IMR-90 (cell line): ENCODE measurements at regions not wholly inside any gene's neighbourhood (a gene's known extent, or its start where the extent isn't known, plus 50 kb on each side); places are given as distances from the start of the nearest gene placed in this dataset.

Experiments
- ATAC-seq: fragments of 200-7000 bp; cut with Tn5 transposase; 2 replicates; pipeline ENCODE4 v1.9.1; 2020; ENCODE audit warnings: low read depth, mild to moderate bottlenecking, moderate library complexity
- BruUV-seq: library from RNA; stranded (reverse); fragments of 400-500 nt; replicated peaks from 2 replicates; lab custom pipeline; 2021; lab: Mats Ljungman, UMichigan
- CTCF ChIA-PET: fragments of 300-600 bp; formaldehyde crosslinking; extraction: SDS; loops from one replicate; lab custom pipeline; 2021; ENCODE audit warnings: antibody characterized with exemption; lab: Yijun Ruan, JAX
- POLR2A ChIA-PET: fragments of 300-600 bp; sonication (Branson Sonifier 250); formaldehyde crosslinking; loops from one replicate; lab custom pipeline; 2022; ENCODE audit warnings: antibody characterized with exemption; ENCODE audit not compliant: unreplicated experiment; lab: Charles Lee
- DNase-seq: peaks from one replicate; pipeline ENCODE4 v3.0.0; 2013
- H2AFZ ChIP-seq: replicated peaks from 2 replicates; pipeline ENCODE3; 2013; ENCODE audit warnings: low read length, mild to moderate bottlenecking; ENCODE audit not compliant: poor library complexity
- H2AK5ac ChIP-seq: 2 replicates; pipeline ENCODE4 v1.6.1; 2013; ENCODE audit warnings: low read depth, low read length, inconsistent platforms
- H2AK9ac ChIP-seq: replicated peaks from 2 replicates; pipeline ENCODE3; 2013; ENCODE audit warnings: mild to moderate bottlenecking, low read depth, low read length, moderate library complexity; ENCODE audit not compliant: poor library complexity
- H2BK120ac ChIP-seq: 2 replicates; pipeline ENCODE4 v1.6.1; 2013; ENCODE audit warnings: low read depth, low read length, inconsistent platforms
- H2BK15ac ChIP-seq: 3 replicates; pipeline ENCODE4 v1.6.1; 2013; ENCODE audit warnings: low read depth, low read length, inconsistent platforms
- H2BK20ac ChIP-seq: 2 replicates; pipeline ENCODE4 v1.6.1; 2013; ENCODE audit warnings: low read depth, mild to moderate bottlenecking, inconsistent platforms, low read length, moderate library complexity
- H2BK5ac ChIP-seq: 2 replicates; pipeline ENCODE4 v1.6.1; 2013; ENCODE audit warnings: mild to moderate bottlenecking, low read depth, low read length, inconsistent platforms; ENCODE audit not compliant: poor library complexity, severe bottlenecking
- H3K14ac ChIP-seq: replicated peaks from 2 replicates; pipeline ENCODE4 v1.6.1; 2013; ENCODE audit warnings: low read depth, low read length, inconsistent platforms
- H3K18ac ChIP-seq: 2 replicates; pipeline ENCODE4 v1.6.1; 2013; ENCODE audit warnings: low read depth, low read length, control low read depth
- H3K23ac ChIP-seq: 2 replicates; pipeline ENCODE4 v1.6.1; 2013; ENCODE audit warnings: low read depth, low read length, inconsistent platforms
- H3K27ac ChIP-seq: 2 replicates; pipeline ENCODE4 v1.5.1; 2013; ENCODE audit warnings: mild to moderate bottlenecking, control low read depth, low read length; ENCODE audit not compliant: insufficient read depth
- H3K27me3 ChIP-seq: 2 replicates; pipeline ENCODE4 v1.6.1; 2013; ENCODE audit warnings: low read length; ENCODE audit not compliant: control insufficient read depth, insufficient read depth
- H3K36me3 ChIP-seq: 2 replicates; pipeline ENCODE4 v1.6.1; 2013; ENCODE audit warnings: low read length, mixed read lengths; ENCODE audit not compliant: control insufficient read depth, insufficient read depth
- H3K4ac ChIP-seq: 2 replicates; pipeline ENCODE4 v1.6.1; 2013; ENCODE audit warnings: low read depth, low read length, inconsistent platforms
- H3K4me1 ChIP-seq: 2 replicates; pipeline ENCODE4 v1.6.1; 2013; ENCODE audit warnings: low read length, mixed read lengths; ENCODE audit not compliant: control insufficient read depth, insufficient read depth
- H3K4me2 ChIP-seq: 2 replicates; pipeline ENCODE4 v1.6.1; 2013; ENCODE audit warnings: low read depth, mild to moderate bottlenecking, control low read depth, low read length, moderate library complexity
- H3K4me3 ChIP-seq: 2 replicates; pipeline ENCODE4 v1.5.1; 2013; ENCODE audit warnings: low read depth, mild to moderate bottlenecking, control low read depth, low read length, moderate library complexity; ENCODE audit not compliant: insufficient read depth
- H3K56ac ChIP-seq: 2 replicates; pipeline ENCODE4 v1.6.1; 2013; ENCODE audit warnings: low read length, inconsistent platforms; ENCODE audit not compliant: insufficient read depth; ENCODE audit errors: extremely low read depth
- H3K79me1 ChIP-seq, 2 experiments: 2 replicates each; pipeline ENCODE4 v1.6.1; 2013; ENCODE audit warnings: low read length in 2 of 2, inconsistent platforms in 1 of 2, low read depth in 1 of 2
- H3K9ac ChIP-seq: 2 replicates; pipeline ENCODE4 v1.6.1; 2013; ENCODE audit warnings: low read depth, low read length, control low read depth
- H3K9me1 ChIP-seq: 2 replicates; pipeline ENCODE4 v1.6.1; 2013; ENCODE audit warnings: low read length, inconsistent platforms; ENCODE audit not compliant: insufficient read depth
- H3K9me3 ChIP-seq: 2 replicates; pipeline ENCODE4 v1.6.1; 2013; ENCODE audit warnings: low read length; ENCODE audit not compliant: control insufficient read depth, insufficient read depth
- H4K20me1 ChIP-seq: 2 replicates; pipeline ENCODE4 v1.6.1; 2013; ENCODE audit warnings: low read length, inconsistent platforms; ENCODE audit not compliant: insufficient read depth
- H4K5ac ChIP-seq: 2 replicates; pipeline ENCODE4 v1.6.1; 2013; ENCODE audit warnings: mild to moderate bottlenecking, low read depth, low read length, control low read depth
- H4K8ac ChIP-seq, 2 experiments: 2 replicates each; pipeline ENCODE4 v1.6.1; 2013; ENCODE audit warnings: low read depth in 2 of 2, low read length in 2 of 2, control low read depth in 1 of 2, inconsistent platforms in 1 of 2
- H4K91ac ChIP-seq: 2 replicates; pipeline ENCODE4 v1.6.1; 2013; ENCODE audit warnings: low read depth, low read length, inconsistent platforms; ENCODE audit not compliant: insufficient read depth
- BHLHE40 ChIP-seq: fragments of 150-350 bp; IDR thresholded peaks from 2 replicates; pipeline ENCODE4 v1.6.1; 2016; ENCODE audit warnings: mild to moderate bottlenecking, low read depth, low read length
- FOS ChIP-seq: fragments of 150-350 bp; IDR thresholded peaks from 2 replicates; pipeline ENCODE4 v1.6.1; 2016; ENCODE audit warnings: low read depth, low read length
- MAZ ChIP-seq: IDR thresholded peaks from 2 replicates; pipeline ENCODE4 v1.6.1; 2012; ENCODE audit warnings: low read depth, mild to moderate bottlenecking, low read length, improper control_type of control experiment, moderate library complexity, borderline replicate concordance
- NFE2L2 ChIP-seq: fragments of 150-350 bp; IDR thresholded peaks from 2 replicates; pipeline ENCODE4 v1.6.1; 2016; ENCODE audit warnings: low read depth, mild to moderate bottlenecking, low read length
- POLR2A ChIP-seq: IDR thresholded peaks from 2 replicates; pipeline ENCODE4 v1.6.1; 2012; ENCODE audit warnings: mild to moderate bottlenecking, low read depth, low read length
- RAD21 ChIP-seq: IDR thresholded peaks from 2 replicates; pipeline ENCODE4 v1.6.1; 2012; ENCODE audit warnings: low read length, improper control_type of control experiment
- RCOR1 ChIP-seq: IDR thresholded peaks from 2 replicates; pipeline ENCODE4 v1.6.1; 2012; ENCODE audit warnings: mild to moderate bottlenecking, low read length, improper control_type of control experiment; ENCODE audit not compliant: insufficient replicate concordance
- RFX5 ChIP-seq: IDR thresholded peaks from 2 replicates; pipeline ENCODE4 v1.8.0; 2012; ENCODE audit warnings: low read depth, mild to moderate bottlenecking, low read length, moderate library complexity
- WGBS, 2 experiments: methylation state at CpG; one replicate each; pipeline versions ENCODE4 v1.1.5 to v1.1.7; 2013; ENCODE audit warnings: missing lambda C conversion rate in 2 of 2; ENCODE audit not compliant: insufficient read length in 1 of 2; ENCODE audit errors: extremely low coverage in 2 of 2; 5-methylcytosine and 5-hydroxymethylcytosine counted together
- dilution Hi-C: fragments of 300-500 bp; cut with HindIII; formaldehyde crosslinking; loops from one replicate; pipeline ENCODE4 v1.14.3; 2018; ENCODE audit warnings: low sequenced_read_pairs; ENCODE audit not compliant: unreplicated experiment
- in situ Hi-C: fragments of 300-500 bp; cut with MboI; formaldehyde crosslinking; loops from 3 replicates; pipeline ENCODE4 v1.14.3; 2019; ENCODE audit warnings: low sequenced_read_pairs, inconsistent platforms, mixed read lengths
- intact Hi-C: fragments of 100-400 bp; cut with micrococcal nuclease; formaldehyde crosslinking; loops from 2 replicates; pipeline ENCODE4 v1.10.0; 2022
- TF ChIP-seq, protein P1 (sequence below): fragments of 150-350 bp; IDR thresholded peaks from 2 replicates; pipeline ENCODE4 v1.6.1; 2016; ENCODE audit warnings: low read depth, mild to moderate bottlenecking, low read length, moderate library complexity, borderline replicate concordance
- TF ChIP-seq, protein P2 (sequence below): conservative IDR thresholded peaks from 2 replicates; pipeline ENCODE4 v1.5.1; 2012; ENCODE audit warnings: mild to moderate bottlenecking, low read depth, low read length, improper control_type of control experiment

DNA sequence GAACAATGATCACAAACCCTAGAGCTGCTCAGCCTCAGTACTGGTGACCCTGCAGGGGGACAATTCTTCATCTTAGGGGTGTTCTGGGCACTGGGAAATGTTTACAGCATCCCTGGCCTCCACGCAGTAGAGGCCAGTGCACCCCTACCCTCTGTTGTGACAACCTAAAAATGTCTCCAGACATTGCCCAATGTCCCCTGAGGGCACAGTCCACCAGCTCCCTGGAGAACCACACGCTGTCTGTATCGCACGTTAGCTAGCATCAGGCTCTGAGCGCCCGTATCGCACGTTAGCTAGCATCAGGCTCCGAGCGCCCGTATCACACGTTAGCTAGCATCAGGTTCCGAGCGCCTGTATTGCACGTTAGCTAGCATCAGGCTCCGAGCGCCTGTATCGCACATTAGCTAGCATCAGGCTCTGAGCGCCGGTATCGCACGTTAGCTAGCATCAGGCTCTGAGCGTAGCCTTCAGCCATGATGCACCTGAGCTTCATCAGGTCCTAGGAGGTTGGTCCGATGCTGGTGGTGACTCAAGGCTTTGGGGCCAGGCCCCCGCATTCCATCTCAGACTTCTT lies 111.1 kb upstream of the ANO1 start:
- Histone ChIP-seq H3K4me2 (no peak overlapping the region), H2AFZ (no peak overlapping the region), H2BK20ac (no peak overlapping the region), H3K4me3 (no peak overlapping the region), H3K27me3 (no peaks in the 10 kb centered on the region; the same call in 1 of the 2 replicates), H3K9me3 (no peaks in the 10 kb centered on the region), H3K27ac (no peak overlapping the region), H3K4me1 (peaks cover 23% of the 10 kb centered on the region), H4K5ac (no peak overlapping the region), H2AK9ac (no peak overlapping the region), H4K91ac (no peak overlapping the region), H3K18ac (no peak overlapping the region; the same call in 1 of the 2 replicates), H3K4ac (no peak overlapping the region), H2AK5ac (no peak overlapping the region), H3K23ac (no peak overlapping the region), H3K9ac (no peak overlapping the region), H2BK5ac (no peak overlapping the region), H3K9me1 (peaks cover 7% of the 10 kb centered on the region), H3K36me3 (no peaks in the 10 kb centered on the region), H4K20me1 (no peaks in the 10 kb centered on the region), H3K14ac (no peak overlapping the region), H4K8ac (no peak overlapping the region), H2BK15ac (no peak overlapping the region), H2BK120ac (no peak overlapping the region), H3K79me1 (0 out of 4 replicates have a peak, but pooled peaks cover 0 to 4% of the 10 kb centered on the region in 2 experiments), H3K56ac (no peak overlapping the region)
- WGBS, 2 experiments, result 92% methylated on average over 18 of the region's 25 CpGs; no CpG with 5 or more reads in 1 of the 2 experiments
- ATAC-seq (no peak), DNase-seq (no peak)
- in situ Hi-C loops (no loop called here), dilution Hi-C loops (no loop called here), intact Hi-C loops (no loop called here)
- no TSS peak for BruUV-seq
- CTCF ChIA-PET, result no interaction called here
- TF ChIP-seq RAD21, result no peak
- no peak for TF ChIP-seq POLR2A
- no peak for TF ChIP-seq RCOR1
- TF ChIP-seq, protein P1, sequence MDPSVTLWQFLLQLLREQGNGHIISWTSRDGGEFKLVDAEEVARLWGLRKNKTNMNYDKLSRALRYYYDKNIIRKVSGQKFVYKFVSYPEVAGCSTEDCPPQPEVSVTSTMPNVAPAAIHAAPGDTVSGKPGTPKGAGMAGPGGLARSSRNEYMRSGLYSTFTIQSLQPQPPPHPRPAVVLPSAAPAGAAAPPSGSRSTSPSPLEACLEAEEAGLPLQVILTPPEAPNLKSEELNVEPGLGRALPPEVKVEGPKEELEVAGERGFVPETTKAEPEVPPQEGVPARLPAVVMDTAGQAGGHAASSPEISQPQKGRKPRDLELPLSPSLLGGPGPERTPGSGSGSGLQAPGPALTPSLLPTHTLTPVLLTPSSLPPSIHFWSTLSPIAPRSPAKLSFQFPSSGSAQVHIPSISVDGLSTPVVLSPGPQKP, result no peak
- TF ChIP-seq RFX5, result no peak
- no peak for TF ChIP-seq BHLHE40
- no peak for TF ChIP-seq FOS
- TF ChIP-seq, protein P2, sequence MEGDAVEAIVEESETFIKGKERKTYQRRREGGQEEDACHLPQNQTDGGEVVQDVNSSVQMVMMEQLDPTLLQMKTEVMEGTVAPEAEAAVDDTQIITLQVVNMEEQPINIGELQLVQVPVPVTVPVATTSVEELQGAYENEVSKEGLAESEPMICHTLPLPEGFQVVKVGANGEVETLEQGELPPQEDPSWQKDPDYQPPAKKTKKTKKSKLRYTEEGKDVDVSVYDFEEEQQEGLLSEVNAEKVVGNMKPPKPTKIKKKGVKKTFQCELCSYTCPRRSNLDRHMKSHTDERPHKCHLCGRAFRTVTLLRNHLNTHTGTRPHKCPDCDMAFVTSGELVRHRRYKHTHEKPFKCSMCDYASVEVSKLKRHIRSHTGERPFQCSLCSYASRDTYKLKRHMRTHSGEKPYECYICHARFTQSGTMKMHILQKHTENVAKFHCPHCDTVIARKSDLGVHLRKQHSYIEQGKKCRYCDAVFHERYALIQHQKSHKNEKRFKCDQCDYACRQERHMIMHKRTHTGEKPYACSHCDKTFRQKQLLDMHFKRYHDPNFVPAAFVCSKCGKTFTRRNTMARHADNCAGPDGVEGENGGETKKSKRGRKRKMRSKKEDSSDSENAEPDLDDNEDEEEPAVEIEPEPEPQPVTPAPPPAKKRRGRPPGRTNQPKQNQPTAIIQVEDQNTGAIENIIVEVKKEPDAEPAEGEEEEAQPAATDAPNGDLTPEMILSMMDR, result no peak
- no peak for TF ChIP-seq MAZ
- TF ChIP-seq NFE2L2, result no peak
- POLR2A ChIA-PET, result no interaction called here
